Muscle of back (tissue), 3 donors: ENCODE measurements at regions not wholly inside any gene's neighbourhood (a gene's known extent, or its start where the extent isn't known, plus 50 kb on each side); places are given as distances from the start of the nearest gene placed in this dataset.

Experiments used
- DNase-seq, 3 donors: peaks; one replicate each; pipeline versions ENCODE4 v3.0.0 to v3.0.0-alpha.2; 2013

GRCh38 chr2:168338803-168339437 lies 91.5 kb upstream of the STK39 start:
- DNase-seq, result no peak

DNA sequence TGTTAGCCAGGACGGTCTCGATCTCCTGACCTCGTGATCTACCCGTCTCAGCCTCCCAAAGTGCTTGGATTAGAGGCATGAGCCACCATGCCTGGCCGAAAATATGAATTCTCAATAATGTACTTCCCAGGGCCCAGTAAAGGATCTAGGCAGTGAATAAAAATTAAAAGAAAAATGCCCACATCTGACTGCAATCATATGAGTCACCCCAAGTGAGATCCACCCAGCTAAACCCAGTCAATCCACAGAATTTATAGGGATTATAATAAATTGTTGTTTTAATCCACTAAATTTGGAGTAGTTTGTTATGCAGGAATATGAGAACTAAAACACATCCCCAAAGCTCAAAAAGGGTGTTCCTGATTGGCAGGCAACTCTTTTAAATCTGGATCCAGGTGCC lies 93.5 kb upstream of the STK39 start:
- no peak for DNase-seq

DNA sequence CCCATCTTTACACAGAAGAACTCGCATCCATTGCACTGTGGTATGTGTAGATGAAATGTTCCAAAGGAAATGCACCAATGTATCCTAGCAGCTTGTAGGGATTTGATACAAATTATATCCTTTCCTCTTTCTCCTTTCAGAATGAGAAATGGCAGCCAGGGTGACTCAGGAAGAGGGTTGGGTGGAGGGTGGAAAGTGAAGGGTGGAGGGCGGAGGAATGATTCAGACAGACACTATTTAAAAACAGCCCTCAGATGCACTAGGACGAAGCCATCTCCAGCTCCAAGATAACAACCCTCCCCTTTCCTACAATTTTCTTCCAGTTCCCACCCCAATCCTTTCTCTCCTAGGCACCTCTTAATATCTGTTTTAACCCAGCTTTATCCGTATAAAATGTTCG lies 96.2 kb upstream of the STK39 start:
- no peak for DNase-seq

GRCh38 chr2:168344706-168345105 lies 97.3 kb upstream of the STK39 start:
- DNase-seq, result no peak

DNA sequence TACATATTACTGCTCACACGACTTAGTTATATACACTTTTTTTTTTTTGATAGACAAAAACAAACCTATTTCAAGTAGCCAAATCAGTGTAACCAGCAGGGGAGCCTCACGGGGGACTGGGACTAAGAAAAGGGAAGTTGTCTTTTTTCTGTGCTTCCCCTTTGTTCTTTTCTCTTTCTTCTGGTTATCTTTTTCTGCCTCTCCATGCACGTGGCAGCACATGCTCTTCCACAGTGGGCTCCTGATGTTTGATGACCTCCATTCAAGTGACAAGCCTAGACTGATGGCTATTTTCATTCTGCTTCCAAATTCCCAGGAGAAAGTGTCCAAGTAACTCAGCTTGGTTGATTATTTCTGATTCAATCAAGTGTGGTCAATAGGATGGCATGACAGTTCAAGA lies 98.2 kb upstream of the STK39 start:
- no peak for DNase-seq

DNA sequence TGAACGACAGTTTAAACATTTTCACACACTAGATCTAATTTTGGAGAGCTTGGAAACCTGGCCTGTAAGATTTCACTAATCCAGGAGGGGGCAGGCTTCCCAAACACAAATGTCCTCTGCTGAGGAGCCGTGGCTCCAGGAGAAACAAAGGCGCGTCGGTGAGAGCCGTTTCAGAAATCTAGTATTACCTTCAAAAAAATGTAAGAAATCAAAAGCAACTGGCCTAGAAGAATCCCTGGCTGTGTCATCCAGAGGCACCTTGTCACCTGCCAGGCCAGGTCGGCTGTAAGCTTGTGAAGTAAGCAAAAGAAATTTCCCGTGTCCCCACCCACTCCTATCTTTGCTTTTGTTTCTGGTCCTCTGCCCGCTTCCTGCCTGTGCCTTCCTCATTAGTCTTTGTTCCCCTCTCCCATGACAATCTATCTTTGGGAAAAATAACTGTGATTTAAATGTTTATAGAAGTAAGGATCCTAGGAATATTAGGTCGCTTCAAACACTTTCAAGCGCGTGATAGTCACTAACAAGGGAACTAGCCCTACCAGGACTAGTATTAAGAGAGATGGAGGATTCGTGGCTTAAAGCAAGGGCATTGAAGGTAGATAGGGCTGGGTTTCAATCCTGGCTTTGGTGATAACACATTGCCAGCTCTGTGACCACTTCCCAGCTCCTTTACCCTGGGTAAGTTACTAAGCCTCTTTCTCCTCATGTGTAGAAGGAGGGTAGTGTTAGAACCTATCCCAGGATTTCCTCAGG lies 99.5 kb upstream of the STK39 start:
- DNase-seq, result peak; percentile 67 to 91 (median 86)

- peak in 1 of 3 donors; percentile 35 for DNase-seq
Observed at GRCh38 chr2:168348076-168348475, 100.7 kb upstream of the STK39 start.

DNA sequence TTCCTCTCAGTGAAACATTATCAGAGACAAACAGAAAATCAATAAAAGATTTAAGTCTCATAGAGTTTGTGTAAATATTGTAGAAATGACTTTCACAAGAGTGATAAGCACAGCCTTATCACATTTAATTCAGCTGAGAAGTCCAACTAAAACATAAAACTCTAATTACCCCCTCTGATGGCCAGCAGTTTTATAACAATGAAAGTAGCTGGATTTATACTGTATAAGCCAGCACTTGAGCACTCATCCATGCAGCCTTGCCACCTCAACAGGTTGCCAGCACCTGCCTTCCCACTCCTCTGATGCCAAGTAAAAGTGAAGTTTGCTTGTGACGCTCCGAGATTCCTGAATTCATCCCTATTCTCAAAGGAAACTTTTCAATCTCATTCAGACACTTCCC lies 103.0 kb upstream of the STK39 start:
- DNase-seq, result peak in 1 of 3 donors; percentile 14

DNA sequence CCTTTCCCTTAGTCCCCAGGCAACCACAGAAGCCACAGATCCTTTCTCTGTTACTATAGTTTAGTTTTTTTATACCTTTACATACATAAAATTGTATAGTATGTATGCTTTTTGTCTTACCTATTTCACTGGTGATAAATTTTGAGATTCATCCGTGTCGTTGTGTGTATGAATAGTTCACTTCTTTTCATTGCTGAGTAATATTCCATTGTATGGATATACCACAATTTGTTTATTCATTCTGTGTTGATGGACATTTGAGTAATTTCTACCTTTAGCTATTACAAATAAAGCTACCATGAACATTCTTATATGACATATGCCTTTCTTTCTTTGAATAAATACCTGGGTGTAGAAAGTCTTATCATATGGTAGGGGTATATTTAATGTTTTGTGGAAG lies 102.8 kb upstream of the CERS6 start:
- no peak for DNase-seq

GRCh38 chr2:168354499-168354898 lies 101.6 kb upstream of the CERS6 start:
- DNase-seq, result no peak

- DNase-seq, result no peak
Observed at GRCh38 chr2:168355121-168355520, 101.0 kb upstream of the CERS6 start.

GRCh38 chr2:168355779-168356476 lies 100.1 kb upstream of the CERS6 start:
- no peak for DNase-seq

DNA sequence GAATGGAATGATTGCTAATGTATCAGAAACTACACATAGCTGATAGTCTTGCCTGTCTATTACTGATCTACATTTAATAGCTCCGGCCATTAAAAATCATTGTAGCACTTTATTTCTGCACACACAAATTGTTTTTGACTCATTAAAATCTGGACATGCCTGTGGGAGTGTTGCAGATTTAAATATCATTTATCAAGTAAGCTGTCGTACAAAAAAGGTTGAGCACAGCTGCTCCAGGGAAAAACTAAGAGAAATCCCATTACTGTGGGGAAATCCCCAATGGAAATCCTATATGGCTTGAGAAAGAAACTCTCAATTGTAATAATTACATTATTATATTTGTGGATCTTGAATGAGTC lies 99.6 kb upstream of the CERS6 start:
- no peak for DNase-seq

DNA sequence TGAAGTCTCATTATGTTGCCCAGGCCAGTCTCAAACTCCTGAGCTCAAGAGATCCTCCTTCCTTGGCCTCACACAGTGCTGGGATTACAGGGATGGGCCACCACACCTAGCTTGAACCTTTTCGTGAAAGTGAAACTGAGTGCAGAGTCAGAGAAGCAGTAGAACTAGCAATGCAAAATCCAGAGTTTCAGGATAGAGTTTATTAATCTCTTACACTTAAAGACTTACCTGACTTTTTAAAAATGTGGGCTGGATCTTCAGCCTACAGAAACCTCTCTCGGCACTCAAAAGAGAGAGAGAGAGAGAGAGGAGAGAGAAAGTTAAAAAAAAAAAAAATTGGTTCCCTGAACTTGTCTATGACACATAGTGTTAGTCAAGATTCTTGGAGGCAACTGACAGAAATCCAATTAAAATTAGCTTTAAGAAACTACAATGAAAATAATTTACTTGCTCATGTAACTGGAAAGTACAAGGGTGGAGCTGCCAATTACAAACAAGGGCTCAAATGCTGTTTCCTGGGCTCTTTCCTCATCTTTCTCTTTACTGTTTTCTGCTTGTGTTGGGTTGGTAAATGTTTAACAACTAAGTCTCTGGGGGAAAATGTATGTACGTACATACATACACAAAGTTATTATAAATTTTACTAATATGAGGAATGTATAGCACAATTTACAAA lies 98.1 kb upstream of the CERS6 start:
- no peak for DNase-seq

- DNase-seq, result no peak
Observed at GRCh38 chr2:168359082-168359481, 97.0 kb upstream of the CERS6 start.

- no peak for DNase-seq
Observed at GRCh38 chr2:168363347-168364092, 92.6 kb upstream of the CERS6 start.

- no peak for DNase-seq
Observed at GRCh38 chr2:168365094-168365621, 90.9 kb upstream of the CERS6 start.

DNA sequence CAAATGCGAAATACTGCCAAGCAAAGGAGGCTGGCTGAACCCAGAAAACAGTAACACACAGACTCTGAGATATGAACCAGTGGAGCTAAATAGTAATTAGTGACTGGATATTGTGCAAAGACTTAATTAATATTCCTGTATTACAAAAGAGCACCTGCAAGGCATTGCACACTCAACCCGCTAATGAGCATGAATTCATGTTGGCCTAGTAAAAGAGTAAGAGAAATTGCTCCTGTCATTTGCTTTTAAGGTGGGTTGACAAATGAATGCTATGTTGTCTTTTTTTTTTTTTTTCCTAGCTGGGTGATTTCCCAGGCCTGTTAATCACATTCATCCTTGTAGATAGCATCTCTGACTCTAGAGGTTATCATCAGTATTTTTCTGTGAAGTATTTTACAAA lies 87.0 kb upstream of the CERS6 start:
- DNase-seq, result no peak

- DNase-seq, result no peak
Observed at GRCh38 chr2:168371273-168372019, 84.6 kb upstream of the CERS6 start.

- no peak for DNase-seq
Observed at GRCh38 chr2:168373468-168373867, 82.6 kb upstream of the CERS6 start.
